ENCODE measurements at regions not wholly inside any gene's neighbourhood (a gene's known extent, or its start where the extent isn't known, plus 50 kb on each side); places are given as distances from the start of the nearest gene placed in this dataset.

GRCh38 chr4:15349965-15350364 is 77.9 kb upstream of the C1QTNF7 start:
- Mint-ChIP-seq H3K4me3 (ENCODE audit: unreplicated experiment) (no peak overlapping the region), H3K4me1 (ENCODE audit: low read depth, unreplicated experiment) (no peaks in the 10 kb centered on the region), H3K27ac (ENCODE audit: unreplicated experiment) (no peak overlapping the region), H3K27me3 (ENCODE audit: unreplicated experiment) (no peaks in the 10 kb centered on the region), H3K9me3 (ENCODE audit: unreplicated experiment) (no peaks in the 10 kb centered on the region), H3K36me3 (ENCODE audit: unreplicated experiment) (no peaks in the 10 kb centered on the region)
- TF ChIP-seq, protein P1, sequence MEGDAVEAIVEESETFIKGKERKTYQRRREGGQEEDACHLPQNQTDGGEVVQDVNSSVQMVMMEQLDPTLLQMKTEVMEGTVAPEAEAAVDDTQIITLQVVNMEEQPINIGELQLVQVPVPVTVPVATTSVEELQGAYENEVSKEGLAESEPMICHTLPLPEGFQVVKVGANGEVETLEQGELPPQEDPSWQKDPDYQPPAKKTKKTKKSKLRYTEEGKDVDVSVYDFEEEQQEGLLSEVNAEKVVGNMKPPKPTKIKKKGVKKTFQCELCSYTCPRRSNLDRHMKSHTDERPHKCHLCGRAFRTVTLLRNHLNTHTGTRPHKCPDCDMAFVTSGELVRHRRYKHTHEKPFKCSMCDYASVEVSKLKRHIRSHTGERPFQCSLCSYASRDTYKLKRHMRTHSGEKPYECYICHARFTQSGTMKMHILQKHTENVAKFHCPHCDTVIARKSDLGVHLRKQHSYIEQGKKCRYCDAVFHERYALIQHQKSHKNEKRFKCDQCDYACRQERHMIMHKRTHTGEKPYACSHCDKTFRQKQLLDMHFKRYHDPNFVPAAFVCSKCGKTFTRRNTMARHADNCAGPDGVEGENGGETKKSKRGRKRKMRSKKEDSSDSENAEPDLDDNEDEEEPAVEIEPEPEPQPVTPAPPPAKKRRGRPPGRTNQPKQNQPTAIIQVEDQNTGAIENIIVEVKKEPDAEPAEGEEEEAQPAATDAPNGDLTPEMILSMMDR (IDR thresholded peaks at IDR 0.05; ENCODE audit: partially characterized antibody, unreplicated experiment) = no peak
- DNase-seq = no peak

GRCh38 chr4:15352524-15352923 is 75.3 kb upstream of the C1QTNF7 start:
- H3K27me3 Mint-ChIP-seq (ENCODE audit: unreplicated experiment) = peaks cover 2% of the 10 kb centered on the region
- H3K9me3 Mint-ChIP-seq (ENCODE audit: unreplicated experiment) = no peaks in the 10 kb centered on the region
- no peaks in the 10 kb centered on the region for H3K4me1 Mint-ChIP-seq (ENCODE audit: low read depth, unreplicated experiment)
- no peak overlapping the region for H3K27ac Mint-ChIP-seq (ENCODE audit: unreplicated experiment)
- TF ChIP-seq, protein P1 (IDR thresholded peaks at IDR 0.05; ENCODE audit: partially characterized antibody, unreplicated experiment) = no peak
- no peaks in the 10 kb centered on the region for H3K36me3 Mint-ChIP-seq (ENCODE audit: unreplicated experiment)
- no peak overlapping the region for H3K4me3 Mint-ChIP-seq (ENCODE audit: unreplicated experiment)
- DNase-seq = no peak

DNA sequence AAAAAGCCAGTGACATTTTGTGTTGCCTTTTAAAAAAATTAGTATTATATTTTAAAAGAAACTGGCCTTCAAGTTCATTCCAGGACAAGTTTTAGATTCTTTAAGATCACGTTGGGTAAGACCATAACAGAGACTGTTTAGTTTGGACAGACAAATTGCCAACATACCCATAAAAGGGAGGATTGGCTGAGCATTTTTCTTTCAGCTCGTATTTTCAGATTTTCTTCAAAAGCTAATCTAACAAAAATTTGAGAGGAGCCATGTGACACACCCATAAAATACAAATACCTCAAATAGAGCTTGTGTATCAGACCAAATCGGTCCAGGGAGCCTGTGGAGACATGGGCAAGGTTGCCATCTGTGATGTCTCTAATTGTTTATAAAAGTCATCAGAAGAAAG is 74.6 kb upstream of the C1QTNF7 start:
- H3K4me3 Mint-ChIP-seq (ENCODE audit: unreplicated experiment) = no peak overlapping the region
- H3K4me1 Mint-ChIP-seq (ENCODE audit: low read depth, unreplicated experiment) = no peaks in the 10 kb centered on the region
- no peak for DNase-seq
- TF ChIP-seq, protein P1 (IDR thresholded peaks at IDR 0.05; ENCODE audit: partially characterized antibody, unreplicated experiment) = no peak
- peaks cover 2% of the 10 kb centered on the region for H3K27me3 Mint-ChIP-seq (ENCODE audit: unreplicated experiment)
- H3K36me3 Mint-ChIP-seq (ENCODE audit: unreplicated experiment) = no peaks in the 10 kb centered on the region
- no peak overlapping the region for H3K27ac Mint-ChIP-seq (ENCODE audit: unreplicated experiment)
- no peaks in the 10 kb centered on the region for H3K9me3 Mint-ChIP-seq (ENCODE audit: unreplicated experiment)

DNA sequence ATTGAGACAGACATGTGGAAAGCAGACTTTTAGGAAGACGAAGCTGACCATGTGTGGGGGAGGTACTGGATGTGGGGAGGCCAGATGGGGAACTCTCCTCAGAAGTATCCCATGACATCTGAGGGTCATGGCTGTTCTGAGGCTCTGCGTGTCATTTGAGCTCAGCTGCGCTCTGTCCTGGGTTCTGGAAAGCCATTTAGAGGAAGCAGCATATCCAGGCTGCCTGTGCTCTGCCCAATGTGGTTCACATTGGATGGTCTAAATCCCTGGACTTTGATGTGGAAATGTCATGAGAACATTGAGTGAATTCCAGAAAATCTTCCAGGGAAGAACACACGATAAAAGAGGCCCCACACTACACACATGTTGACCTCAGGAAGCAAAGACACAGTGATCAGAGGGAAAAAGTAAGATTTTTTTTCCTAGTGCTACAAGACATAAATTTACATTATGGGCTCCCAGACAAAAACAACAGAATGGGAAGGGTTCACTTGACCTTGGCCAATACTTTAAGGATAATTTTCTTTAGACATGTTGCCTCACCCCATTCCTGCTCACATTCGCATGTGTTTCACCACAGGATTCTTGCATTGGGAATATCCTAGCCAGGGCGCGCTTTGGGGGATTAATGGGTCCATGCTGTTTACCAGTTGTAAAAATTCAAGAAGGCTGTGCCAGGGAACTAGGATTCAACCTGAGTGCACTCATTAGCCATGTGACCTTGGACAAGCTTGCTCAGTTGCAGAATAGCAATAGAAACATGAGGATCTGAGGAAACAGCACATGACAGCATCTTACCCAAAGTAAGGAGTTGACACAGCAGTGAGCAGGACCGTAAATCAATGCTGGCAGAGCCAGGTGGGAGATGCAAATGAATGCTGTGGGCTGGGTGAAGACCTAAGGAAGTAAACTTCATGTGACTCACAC is 73.2 kb upstream of the C1QTNF7 start:
- TF ChIP-seq, protein P1 (IDR thresholded peaks at IDR 0.05; ENCODE audit: partially characterized antibody, unreplicated experiment) = no peak
- H3K9me3 Mint-ChIP-seq (ENCODE audit: unreplicated experiment) = no peaks in the 10 kb centered on the region
- H3K27ac Mint-ChIP-seq (ENCODE audit: unreplicated experiment) = no peak overlapping the region
- H3K36me3 Mint-ChIP-seq (ENCODE audit: unreplicated experiment) = no peaks in the 10 kb centered on the region
- no peak for DNase-seq
- no peak overlapping the region for H3K4me3 Mint-ChIP-seq (ENCODE audit: unreplicated experiment)
- peaks cover 2% of the 10 kb centered on the region for H3K27me3 Mint-ChIP-seq (ENCODE audit: unreplicated experiment)
- H3K4me1 Mint-ChIP-seq (ENCODE audit: low read depth, unreplicated experiment) = no peaks in the 10 kb centered on the region

DNA sequence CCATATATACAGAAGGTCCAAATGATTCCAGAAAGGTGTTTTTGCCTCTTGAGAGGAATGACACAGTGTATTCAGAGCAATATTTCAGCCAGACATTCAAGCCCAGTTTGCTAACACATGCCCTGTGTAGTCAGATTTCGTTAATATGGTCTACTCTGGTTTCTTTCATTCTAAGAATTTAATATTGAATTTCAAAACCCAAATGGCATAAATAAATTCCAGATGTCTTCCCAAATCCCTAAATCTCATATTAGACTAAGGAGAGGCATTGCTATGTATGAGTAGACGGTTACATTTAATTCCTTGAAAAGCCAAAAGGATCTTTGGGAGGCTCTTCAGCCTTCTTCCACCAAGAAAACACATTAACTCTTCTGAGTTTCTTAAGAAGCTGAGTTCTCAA is 66.3 kb upstream of the C1QTNF7 start:
- TF ChIP-seq, protein P1 (IDR thresholded peaks at IDR 0.05; ENCODE audit: partially characterized antibody, unreplicated experiment) = no peak
- Mint-ChIP-seq H3K27ac (ENCODE audit: unreplicated experiment) (no peak overlapping the region), H3K27me3 (ENCODE audit: unreplicated experiment) (peaks cover 2% of the 10 kb centered on the region), H3K4me1 (ENCODE audit: low read depth, unreplicated experiment) (no peaks in the 10 kb centered on the region), H3K4me3 (ENCODE audit: unreplicated experiment) (no peak overlapping the region), H3K36me3 (ENCODE audit: unreplicated experiment) (no peaks in the 10 kb centered on the region), H3K9me3 (ENCODE audit: unreplicated experiment) (no peaks in the 10 kb centered on the region)
- no peak for DNase-seq

Data from glutamatergic neuron (in vitro differentiated cells).